Small intestine (tissue), 7 donors: ENCODE measurements at regions not wholly inside any gene's neighbourhood (a gene's known extent, or its start where the extent isn't known, plus 50 kb on each side); places are given as distances from the start of the nearest gene placed in this dataset.
"Not testable (repeated sequence)": the region's sequence is repeated elsewhere in the genome, so short reads cannot be mapped to it uniquely, and the experiment has no call there.

ENCODE experiments used
- DNase-seq, 2 donors: peaks; one replicate each; pipeline versions ENCODE4 v3.0.0 to v3.0.0-alpha.2; 2013
- FAIRE-seq: peaks from 2 replicates; lab custom pipeline; 2012; peaks lifted over from hg19 to GRCh38; lab: Jason Lieb, UNC
- H3K27ac ChIP-seq, 3 donors: one replicate each; pipeline ENCODE4 v1.5.1; 2013; ENCODE audit warnings: low read length in 2 of 3, mild to moderate bottlenecking in 2 of 3, control low read depth in 1 of 3, inconsistent platforms in 1 of 3, low read depth in 1 of 3, moderate library complexity in 1 of 3
- H3K27me3 ChIP-seq, 3 donors: one replicate each; pipeline ENCODE4 v1.6.1; 2013; ENCODE audit warnings: low read length in 3 of 3, inconsistent platforms in 1 of 3; ENCODE audit not compliant: control insufficient read depth in 3 of 3, insufficient read depth in 3 of 3
- H3K36me3 ChIP-seq, 3 donors: one replicate each; pipeline ENCODE4 v1.6.1; 2013; ENCODE audit warnings: low read length in 3 of 3, inconsistent platforms in 1 of 3, low read depth in 1 of 3, mild to moderate bottlenecking in 1 of 3, moderate library complexity in 1 of 3; ENCODE audit not compliant: control insufficient read depth in 3 of 3, insufficient read depth in 2 of 3
- H3K4me1 ChIP-seq, 3 donors: one replicate each; pipeline ENCODE4 v1.6.1; 2013; ENCODE audit warnings: low read length in 2 of 3, inconsistent platforms in 1 of 3, low read depth in 1 of 3, mild to moderate bottlenecking in 1 of 3, moderate library complexity in 1 of 3; ENCODE audit not compliant: control insufficient read depth in 3 of 3, insufficient read depth in 2 of 3
- H3K4me3 ChIP-seq, 3 donors: one replicate each; pipeline ENCODE4 v1.5.1; 2013; ENCODE audit warnings: low read length in 3 of 3, control low read depth in 1 of 3, inconsistent platforms in 1 of 3, low read depth in 1 of 3, mild to moderate bottlenecking in 1 of 3, moderate library complexity in 1 of 3
- H3K9me3 ChIP-seq, 2 donors: one replicate each; pipeline ENCODE4 v1.6.1; 2013; ENCODE audit warnings: low read depth in 1 of 2, low read length in 1 of 2; ENCODE audit not compliant: control insufficient read depth in 2 of 2, insufficient read depth in 1 of 2
- WGBS, 3 donors: extraction: QIAGEN DNeasy Blood & Tissue Kit; methylation state at CpG; one replicate each; pipeline ENCODE4 v1.1.7; 2013; 5-methylcytosine and 5-hydroxymethylcytosine counted together
- donor health status: healthy with polysubstance abuse.
- donor health status: control.
- donor health status: control.
- donor health status: Bipolar disorder and iron deficiency.
- donor health status: healthy.

DNA sequence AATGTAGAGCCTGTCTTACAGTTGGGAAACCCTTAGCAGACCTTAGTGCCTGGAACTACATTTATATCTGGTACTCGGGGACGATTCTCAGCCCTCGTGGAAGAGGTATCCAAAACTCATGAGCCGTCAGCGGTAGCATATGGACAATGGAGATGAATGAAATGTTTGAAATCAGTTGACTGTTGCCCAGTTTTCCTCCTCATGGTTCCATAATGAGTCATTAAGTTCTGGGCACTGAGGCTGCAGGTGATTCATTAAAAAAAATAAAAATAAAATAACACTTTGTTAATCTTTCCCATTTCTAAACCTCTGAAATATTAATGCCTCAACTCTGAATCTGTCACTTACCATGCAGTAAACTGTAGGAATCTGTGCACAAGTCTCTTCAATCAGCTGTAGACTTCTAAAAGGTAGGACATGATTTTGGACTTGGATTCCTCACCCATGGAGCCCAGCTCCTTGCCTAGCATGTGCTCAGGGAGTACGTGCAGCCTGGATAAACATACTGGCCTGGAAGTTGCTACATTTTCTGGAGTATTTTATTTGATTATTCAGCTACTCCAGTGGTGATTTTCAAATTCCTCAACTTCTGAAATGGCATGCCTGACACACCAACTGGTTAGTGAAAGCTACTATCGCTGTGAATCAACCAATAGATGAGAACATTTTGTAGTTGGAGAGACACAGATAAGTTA lies 979.2 kb downstream of the CNTNAP5 start:
- Histone ChIP-seq H3K27me3 (no peaks in the 10 kb centered on the region), H3K4me3 (no peak overlapping the region), H3K9me3 (no peaks in the 10 kb centered on the region), H3K4me1 (no peaks in the 10 kb centered on the region), H3K36me3 (no peaks in the 10 kb centered on the region), H3K27ac (no peak overlapping the region)
- DNase-seq (no peak), FAIRE-seq (no peak)
- WGBS, 3 donors: 82 to 89% (median 86%) methylated on average over 7 of the region's 7 CpGs

DNA sequence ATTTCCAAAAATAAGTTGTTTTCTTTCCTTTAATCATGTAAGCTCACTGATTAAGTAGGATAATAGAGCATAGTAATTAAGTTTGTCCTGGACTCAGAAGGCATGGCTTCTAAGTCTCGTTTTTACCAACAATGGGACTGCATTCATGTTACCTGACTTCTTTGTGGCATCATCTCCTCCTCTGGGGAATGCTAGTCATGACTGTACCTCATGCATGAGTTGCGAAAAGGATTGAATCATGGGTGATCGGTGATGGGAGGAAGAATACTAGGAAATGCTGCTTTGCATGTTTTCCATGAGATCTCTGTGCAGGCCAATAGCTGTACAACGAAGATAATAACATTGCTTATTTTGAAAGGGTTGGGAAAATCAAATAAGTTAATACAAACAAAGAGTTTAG lies 981.6 kb downstream of the CNTNAP5 start:
- DNase-seq: no peak
- Histone ChIP-seq H3K4me3 (no peak overlapping the region), H3K9me3 (no peaks in the 10 kb centered on the region), H3K36me3 (no peaks in the 10 kb centered on the region), H3K4me1 (no peaks in the 10 kb centered on the region), H3K27me3 (no peaks in the 10 kb centered on the region), H3K27ac (no peak overlapping the region)
- FAIRE-seq: no peak
- 50 to 78% (median 56%) methylated on average over 4 of the region's 4 CpGs for WGBS, 3 donors

DNA sequence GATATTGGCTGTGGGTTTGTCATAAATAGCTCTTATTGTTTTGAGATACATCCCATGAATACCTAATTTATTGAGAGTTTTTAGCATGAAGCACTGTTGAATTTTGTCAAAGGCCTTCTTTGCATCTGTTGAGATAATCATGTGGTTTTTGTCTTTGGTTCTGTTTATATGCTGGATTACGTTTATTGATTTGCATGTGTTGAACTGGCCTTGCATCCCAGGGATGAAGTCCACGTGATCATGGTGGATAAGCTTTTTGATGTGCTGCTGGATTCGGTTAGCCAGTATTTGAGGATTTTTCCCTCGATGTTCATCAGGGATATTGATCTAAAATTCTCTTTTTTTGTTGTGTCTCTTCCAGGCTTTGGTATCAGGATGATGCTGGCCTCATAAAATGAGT lies 1003.6 kb downstream of the CNTNAP5 start:
- H3K4me3 ChIP-seq, H3K27me3 ChIP-seq, H3K9me3 ChIP-seq, H3K4me1 ChIP-seq, H3K27ac ChIP-seq, H3K36me3 ChIP-seq, DNase-seq, FAIRE-seq: not testable (repeated sequence)
- WGBS, 3 donors: 76 to 85% (median 80%) methylated on average over 4 of the region's 4 CpGs

DNA sequence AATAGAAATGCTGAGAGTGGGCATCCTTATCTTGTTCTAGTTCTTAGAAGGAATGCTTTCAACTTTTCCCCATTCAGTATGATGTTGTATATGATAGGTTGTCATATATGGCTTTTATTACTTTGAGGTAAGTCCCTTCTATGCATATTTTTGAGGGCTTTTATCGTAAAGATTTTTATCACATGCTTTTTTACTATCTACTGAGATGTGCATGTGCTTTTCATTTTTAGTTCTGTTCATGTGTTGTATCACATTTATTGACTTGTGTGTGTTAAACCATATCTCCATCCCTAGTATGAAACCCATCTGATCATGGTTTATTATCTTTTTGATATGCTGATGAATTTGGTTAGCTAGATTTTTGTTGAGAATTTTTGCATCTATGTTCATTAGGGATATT lies 1008.8 kb downstream of the CNTNAP5 start:
- H3K36me3 ChIP-seq: no peaks in the 10 kb centered on the region
- FAIRE-seq (no peak), DNase-seq (no peak)
- no peaks in the 10 kb centered on the region for H3K27me3 ChIP-seq
- no peaks in the 10 kb centered on the region for H3K4me1 ChIP-seq
- H3K4me3 ChIP-seq: no peak overlapping the region
- WGBS, 3 donors: 85 to 88% (median 87%) methylated on average over 1 of the region's 1 CpG
- H3K9me3 ChIP-seq: peaks cover 0 to 12% of the 10 kb centered on the region in 2 donors
- no peak overlapping the region for H3K27ac ChIP-seq

DNA sequence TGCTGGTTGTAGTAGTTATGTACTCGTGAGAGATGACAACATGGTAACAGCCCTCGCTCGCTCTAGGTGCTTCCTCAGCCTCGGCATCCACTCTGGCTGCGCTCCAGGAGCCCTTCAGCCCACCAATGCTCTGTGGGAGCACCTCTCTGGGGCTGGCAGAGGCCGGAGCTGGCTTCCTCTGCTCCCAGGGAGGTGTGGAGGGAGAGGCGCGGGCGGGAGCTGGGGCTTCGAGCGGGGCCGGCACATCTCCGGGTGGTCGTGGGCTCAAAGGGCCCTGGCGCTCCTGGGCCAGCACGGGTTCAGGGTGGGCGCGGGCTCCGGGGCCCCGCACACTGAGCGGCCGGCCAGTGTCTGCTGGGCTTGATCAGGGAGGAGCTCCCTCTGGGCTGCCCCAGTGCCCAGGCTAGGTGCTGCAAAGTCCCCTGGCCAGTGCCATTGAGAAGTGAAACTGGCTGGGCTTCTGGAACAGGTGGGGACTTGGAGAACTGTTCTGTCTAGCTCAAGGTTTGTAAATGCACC lies 1012.1 kb downstream of the CNTNAP5 start:
- no peak overlapping the region for H3K27ac ChIP-seq
- DNase-seq (no peak), FAIRE-seq (no peak)
- peaks cover 0 to 12% of the 10 kb centered on the region in 2 donors for H3K9me3 ChIP-seq
- H3K36me3 ChIP-seq: no peaks in the 10 kb centered on the region
- H3K27me3 ChIP-seq: peaks cover 0 to 2% (median 0%) of the 10 kb centered on the region in 3 donors
- 90 to 94% (median 93%) methylated on average over 22 of the region's 22 CpGs for WGBS, 3 donors
- no peak overlapping the region for H3K4me3 ChIP-seq
- H3K4me1 ChIP-seq: no peaks in the 10 kb centered on the region

DNA sequence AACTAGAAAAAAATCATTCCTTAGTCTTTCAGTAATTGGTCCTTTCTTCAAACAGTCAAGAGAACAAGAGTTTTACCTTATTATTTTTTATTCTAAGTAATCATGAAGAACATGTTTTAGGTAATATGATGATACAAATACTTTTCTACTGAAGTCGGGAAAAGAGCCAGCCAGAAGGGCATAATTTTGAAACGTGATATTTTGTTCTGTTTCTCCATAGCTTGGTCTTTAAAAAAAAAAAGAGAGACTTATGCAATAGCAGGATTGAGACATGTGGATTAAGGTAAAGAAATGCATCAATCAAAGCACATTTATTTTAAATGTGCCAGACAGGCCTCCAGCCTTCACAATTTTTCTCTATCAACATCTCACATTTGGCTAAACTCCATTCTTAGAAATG lies 1016.8 kb downstream of the CNTNAP5 start:
- FAIRE-seq (no peak), DNase-seq (no peak)
- peaks cover 0 to 2% (median 0%) of the 10 kb centered on the region in 3 donors for H3K27me3 ChIP-seq
- peaks cover 0 to 12% of the 10 kb centered on the region in 2 donors for H3K9me3 ChIP-seq
- 69 to 75% (median 72%) methylated on average over 2 of the region's 2 CpGs for WGBS, 3 donors
- no peaks in the 10 kb centered on the region for H3K4me1 ChIP-seq
- H3K36me3 ChIP-seq: no peaks in the 10 kb centered on the region
- H3K27ac ChIP-seq: no peak overlapping the region
- H3K4me3 ChIP-seq: no peak overlapping the region

DNA sequence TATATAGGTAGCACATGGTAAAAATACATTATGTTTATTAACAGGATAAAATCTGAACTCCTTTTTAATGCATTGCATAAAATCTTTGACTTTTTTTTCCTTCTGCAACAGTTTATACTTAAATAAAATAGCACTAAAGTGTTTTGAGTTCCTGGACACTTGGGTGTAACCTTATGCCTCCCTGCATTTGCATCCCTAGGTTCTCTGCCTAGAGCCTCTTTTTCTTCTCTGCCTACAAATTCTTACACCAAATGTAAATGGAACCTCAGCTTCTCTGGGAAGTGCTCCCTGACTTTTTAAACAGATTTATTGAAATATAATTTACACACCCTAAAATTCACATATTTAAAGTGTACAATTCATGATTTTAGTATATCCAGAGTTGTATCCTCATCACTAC lies 1017.6 kb downstream of the CNTNAP5 start:
- H3K4me1 ChIP-seq: no peaks in the 10 kb centered on the region
- no peaks in the 10 kb centered on the region for H3K36me3 ChIP-seq
- DNase-seq: no peak
- H3K9me3 ChIP-seq: peaks cover 0 to 6% of the 10 kb centered on the region in 2 donors
- no peak for FAIRE-seq
- no peak overlapping the region for H3K4me3 ChIP-seq
- no peak overlapping the region for H3K27ac ChIP-seq
- H3K27me3 ChIP-seq: peaks cover 0 to 2% (median 0%) of the 10 kb centered on the region in 3 donors

DNA sequence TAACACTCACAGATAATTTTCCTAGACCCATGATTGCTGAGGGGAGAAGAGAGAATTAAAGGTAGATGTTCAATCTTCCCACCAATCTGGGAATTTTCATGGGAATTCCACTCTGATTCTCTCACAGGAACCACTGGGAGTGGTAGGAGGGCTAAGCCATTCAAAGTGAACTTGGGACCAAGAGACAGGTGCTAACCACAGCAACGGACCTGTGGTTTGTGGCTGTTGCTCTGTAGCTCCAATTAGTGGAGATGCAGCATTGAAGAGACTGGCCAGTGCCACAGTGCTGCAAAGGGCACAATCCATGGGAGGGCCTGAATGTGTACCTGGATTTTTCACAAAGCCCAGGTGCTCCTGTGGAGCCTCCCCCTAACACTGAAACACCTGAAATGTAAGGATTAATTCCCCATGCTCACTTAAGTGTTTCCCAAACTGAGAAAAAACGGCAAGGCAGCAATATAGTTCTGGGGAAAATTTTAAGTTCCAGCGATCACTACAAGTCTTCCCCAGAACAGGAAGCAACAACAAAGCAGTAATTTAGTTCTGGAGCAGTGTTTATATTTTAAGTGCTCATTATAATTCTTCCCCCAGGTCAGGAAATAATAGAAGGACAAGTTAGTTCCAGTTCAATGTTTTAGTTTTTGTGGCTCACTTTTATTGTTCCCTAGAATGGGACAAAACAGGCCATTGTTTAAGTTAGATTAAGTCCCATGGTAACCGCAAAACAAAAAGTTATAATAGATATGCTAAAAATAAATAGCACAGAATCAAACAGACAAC lies 1045.8 kb downstream of the CNTNAP5 start:
- Histone ChIP-seq H3K9me3 (peaks cover 0 to 2% of the 10 kb centered on the region in 2 donors), H3K36me3 (no peaks in the 10 kb centered on the region), H3K4me3 (no peak overlapping the region), H3K4me1 (no peaks in the 10 kb centered on the region), H3K27me3 (no peaks in the 10 kb centered on the region), H3K27ac (no peak overlapping the region)
- DNase-seq (no peak), FAIRE-seq (no peak)
- WGBS, 3 donors: 38 to 67% (median 48%) methylated on average over 4 of the region's 4 CpGs
